CD14-positive monocyte (primary cell): ENCODE measurements at regions not wholly inside any gene's neighbourhood (a gene's known extent, or its start where the extent isn't known, plus 50 kb on each side); places are given as distances from the start of the nearest gene placed in this dataset.

Experiments
- DNase-seq, 3 donors: peaks; one replicate each; pipeline ENCODE4 v3.0.0-alpha.2; 2011 to 2022
- H2AFZ ChIP-seq: 2 replicates; pipeline ENCODE4 v1.6.0; 2012; ENCODE audit warnings: mild to moderate bottlenecking, low read depth, low read length, inconsistent platforms; ENCODE audit not compliant: insufficient read depth, poor library complexity, severe bottlenecking
- H3K27ac ChIP-seq, 2 donors: 1 replicate in 1 of 2; 2 replicates in 1 of 2; pipeline ENCODE4 v1.5.1; 2012 to 2013; ENCODE audit warnings: low read length in 2 of 2, control low read depth in 1 of 2, inconsistent platforms in 1 of 2, low read depth in 1 of 2, mild to moderate bottlenecking in 1 of 2
- H3K27me3 ChIP-seq, 2 donors: one replicate each; pipeline versions ENCODE4 v1.6.0 to v1.6.1; 2011 to 2013; ENCODE audit warnings: low read length in 2 of 2; ENCODE audit not compliant: control insufficient read depth in 2 of 2, insufficient read depth in 2 of 2
- H3K36me3 ChIP-seq, 2 donors: replicated peaks in 1 of 2; 1 replicate in 1 of 2; 2 replicates in 1 of 2; pipeline versions ENCODE4 v1.5.1 to v1.6.1; 2012 to 2013; ENCODE audit warnings: low read length in 2 of 2, control low read depth in 1 of 2, inconsistent platforms in 1 of 2, mild to moderate bottlenecking in 1 of 2; ENCODE audit not compliant: insufficient read depth in 2 of 2, control insufficient read depth in 1 of 2
- H3K4me1 ChIP-seq, 2 donors: 1 replicate in 1 of 2; 2 replicates in 1 of 2; pipeline versions ENCODE4 v1.5.1 to v1.6.1; 2012 to 2013; ENCODE audit warnings: low read length in 2 of 2, control low read depth in 1 of 2, inconsistent platforms in 1 of 2, mild to moderate bottlenecking in 1 of 2, moderate library complexity in 1 of 2; ENCODE audit not compliant: insufficient read depth in 2 of 2, control insufficient read depth in 1 of 2
- H3K4me2 ChIP-seq: replicated peaks from 2 replicates; pipeline ENCODE3; 2012; ENCODE audit warnings: low read length, moderate library complexity, mild to moderate bottlenecking; ENCODE audit not compliant: poor library complexity, severe bottlenecking; ENCODE audit errors: extremely low read depth
- H3K4me3 ChIP-seq, 3 experiments: fragments of 200-600 bp in 1 of 3; sonication (generic) in 1 of 3; replicated peaks in 1 of 3; 1 replicate in 2 of 3; 2 replicates in 1 of 3; pipeline ENCODE4 v1.5.1; 2011 to 2013; ENCODE audit warnings: low read length in 3 of 3, mild to moderate bottlenecking in 3 of 3, control low read depth in 2 of 3, low read depth in 2 of 3, inconsistent platforms in 1 of 3, moderate library complexity in 1 of 3
- H3K79me2 ChIP-seq: 2 replicates; pipeline ENCODE4 v1.6.0; 2012; ENCODE audit warnings: mild to moderate bottlenecking, control low read depth, inconsistent platforms, low read length, moderate library complexity; ENCODE audit not compliant: insufficient read depth
- H3K9ac ChIP-seq: 2 replicates; pipeline ENCODE4 v1.6.0; 2017; ENCODE audit warnings: low read length, mild to moderate bottlenecking; ENCODE audit not compliant: insufficient read depth, poor library complexity, severe bottlenecking
- H3K9me3 ChIP-seq, 2 donors: replicated peaks in 1 of 2; 1 replicate in 1 of 2; 2 replicates in 1 of 2; pipeline versions ENCODE4 v1.5.1 to v1.6.1; 2012 to 2013; ENCODE audit warnings: low read length in 2 of 2, control low read depth in 1 of 2; ENCODE audit not compliant: control insufficient read depth in 1 of 2, insufficient read depth in 1 of 2
- H4K20me1 ChIP-seq: 2 replicates; pipeline ENCODE4 v1.6.0; 2012; ENCODE audit warnings: mild to moderate bottlenecking, low read length, control low read depth, moderate library complexity; ENCODE audit not compliant: insufficient read depth
- H3K27ac Mint-ChIP-seq, 7 donors: one replicate each; pipeline ENCODE4 v1.8.0; 2020; ENCODE audit warnings: mild to moderate bottlenecking in 7 of 7, mixed read lengths in 7 of 7, moderate library complexity in 6 of 7, inconsistent platforms in 2 of 7
- H3K27me3 Mint-ChIP-seq, 3 donors: one replicate each; pipeline ENCODE4 v1.8.0; 2021 to 2022; ENCODE audit warnings: low read depth in 3 of 3, mild to moderate bottlenecking in 3 of 3, mixed read lengths in 3 of 3, moderate library complexity in 3 of 3, inconsistent platforms in 1 of 3
- H3K36me3 Mint-ChIP-seq, 2 donors: one replicate each; pipeline ENCODE4 v1.8.0; 2020; ENCODE audit warnings: mixed read lengths in 2 of 2, inconsistent platforms in 1 of 2, mild to moderate bottlenecking in 1 of 2
- H3K4me1 Mint-ChIP-seq: one replicate; pipeline ENCODE4 v1.8.0; 2020; ENCODE audit warnings: mild to moderate bottlenecking, mixed read lengths
- H3K4me3 Mint-ChIP-seq, 2 donors: one replicate each; pipeline ENCODE4 v1.8.0; 2020; ENCODE audit warnings: mild to moderate bottlenecking in 2 of 2, mixed read lengths in 2 of 2, moderate library complexity in 1 of 2
- H3K9me3 Mint-ChIP-seq, 7 donors: one replicate each; pipeline ENCODE4 v1.8.0; 2020 to 2022; ENCODE audit warnings: mixed read lengths in 7 of 7, mild to moderate bottlenecking in 6 of 7, moderate library complexity in 6 of 7, inconsistent platforms in 2 of 7
- WGBS: methylation state at CpG from one replicate; pipeline ENCODE4 v1.1.5; 2013; ENCODE audit warnings: missing lambda C conversion rate; ENCODE audit not compliant: insufficient coverage; 5-methylcytosine and 5-hydroxymethylcytosine counted together
- intact Hi-C, 2 donors: fragments of 100-400 bp; cut with micrococcal nuclease; formaldehyde crosslinking; loops; one replicate each; pipeline versions ENCODE4 v1.15.0 to v1.15.1; 2023
- TF ChIP-seq, protein P1 (sequence below): fragments of 200-600 bp; IDR thresholded peaks from one replicate; pipeline ENCODE4 v1.8.0; 2022; ENCODE audit warnings: antibody characterized with exemption, mild to moderate bottlenecking

- intact Hi-C loops: no loop called here
- TF ChIP-seq, protein P1, sequence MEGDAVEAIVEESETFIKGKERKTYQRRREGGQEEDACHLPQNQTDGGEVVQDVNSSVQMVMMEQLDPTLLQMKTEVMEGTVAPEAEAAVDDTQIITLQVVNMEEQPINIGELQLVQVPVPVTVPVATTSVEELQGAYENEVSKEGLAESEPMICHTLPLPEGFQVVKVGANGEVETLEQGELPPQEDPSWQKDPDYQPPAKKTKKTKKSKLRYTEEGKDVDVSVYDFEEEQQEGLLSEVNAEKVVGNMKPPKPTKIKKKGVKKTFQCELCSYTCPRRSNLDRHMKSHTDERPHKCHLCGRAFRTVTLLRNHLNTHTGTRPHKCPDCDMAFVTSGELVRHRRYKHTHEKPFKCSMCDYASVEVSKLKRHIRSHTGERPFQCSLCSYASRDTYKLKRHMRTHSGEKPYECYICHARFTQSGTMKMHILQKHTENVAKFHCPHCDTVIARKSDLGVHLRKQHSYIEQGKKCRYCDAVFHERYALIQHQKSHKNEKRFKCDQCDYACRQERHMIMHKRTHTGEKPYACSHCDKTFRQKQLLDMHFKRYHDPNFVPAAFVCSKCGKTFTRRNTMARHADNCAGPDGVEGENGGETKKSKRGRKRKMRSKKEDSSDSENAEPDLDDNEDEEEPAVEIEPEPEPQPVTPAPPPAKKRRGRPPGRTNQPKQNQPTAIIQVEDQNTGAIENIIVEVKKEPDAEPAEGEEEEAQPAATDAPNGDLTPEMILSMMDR: no peak
- peaks cover 8 to 56% (median 34%) of the 10 kb centered on the region in 7 donors for H3K9me3 Mint-ChIP-seq
Measured at GRCh38 chr7:68015978-68016532, 1019.4 kb downstream of the TYW1 start.

GRCh38 chr7:68020102-68020501, 1023.5 kb downstream of the TYW1 start:
- TF ChIP-seq, protein P1: no peak

More at GRCh38 chr7:68015978-68016532, 1019.4 kb downstream of the TYW1 start:
- Histone ChIP-seq H3K9ac (no peak overlapping the region), H3K79me2 (no peaks in the 10 kb centered on the region), H3K4me2 (no peak overlapping the region), H3K27me3 (no peaks in the 10 kb centered on the region), H2AFZ (no peak overlapping the region), H4K20me1 (no peaks in the 10 kb centered on the region), H3K27ac (no peak overlapping the region), H3K4me1 (no peaks in the 10 kb centered on the region), H3K4me3 (no peak overlapping the region), H3K36me3 (no peaks in the 10 kb centered on the region), H3K9me3 (peaks cover 37 to 60% of the 10 kb centered on the region in 2 donors)
- Mint-ChIP-seq H3K4me3 (no peak overlapping the region), H3K4me1 (no peaks in the 10 kb centered on the region), H3K36me3 (no peaks in the 10 kb centered on the region), H3K27me3 (peaks cover 0 to 3% (median 0%) of the 10 kb centered on the region in 3 donors), H3K27ac (no peak overlapping the region)
- WGBS: 67% methylated on average over 1 of the region's 2 CpGs
- no peak for DNase-seq

More at GRCh38 chr7:68020102-68020501, 1023.5 kb downstream of the TYW1 start:
- Mint-ChIP-seq H3K27me3 (peaks cover 0 to 2% (median 0%) of the 10 kb centered on the region in 3 donors), H3K27ac (no peak overlapping the region), H3K9me3 (peaks cover 12 to 53% (median 28%) of the 10 kb centered on the region in 7 donors), H3K4me1 (no peaks in the 10 kb centered on the region), H3K4me3 (no peak overlapping the region), H3K36me3 (no peaks in the 10 kb centered on the region)
- Histone ChIP-seq H3K27me3 (no peaks in the 10 kb centered on the region), H3K4me3 (no peak overlapping the region), H3K79me2 (no peaks in the 10 kb centered on the region), H3K4me1 (no peaks in the 10 kb centered on the region), H3K27ac (no peak overlapping the region), H3K9me3 (peaks cover 47 to 66% of the 10 kb centered on the region in 2 donors), H3K9ac (no peak overlapping the region), H4K20me1 (no peaks in the 10 kb centered on the region), H2AFZ (no peak overlapping the region), H3K36me3 (no peaks in the 10 kb centered on the region), H3K4me2 (no peak overlapping the region)
- intact Hi-C loops: no loop called here
- no peak for DNase-seq
- 75% methylated on average over 1 of the region's 3 CpGs for WGBS
